H54 (cell line): ENCODE measurements at regions not wholly inside any gene's neighbourhood (a gene's known extent, or its start where the extent isn't known, plus 50 kb on each side); places are given as distances from the start of the nearest gene placed in this dataset.
"Not testable (repeated sequence)": the region's sequence is repeated elsewhere in the genome, so short reads cannot be mapped to it uniquely, and the experiment has no call there.

ENCODE experiments used
- DNase-seq: peaks from one replicate; pipeline ENCODE4 v3.0.0; 2011; ENCODE audit warnings: low spot score, mixed read lengths; ENCODE audit not compliant: insufficient read length
- FAIRE-seq: peaks from 3 replicates; lab custom pipeline; 2011; peaks lifted over from hg19 to GRCh38; lab: Jason Lieb, UNC
- POLR2A ChIP-seq: IDR thresholded peaks from 2 replicates; pipeline ENCODE4 v1.6.1; 2011; ENCODE audit warnings: low read depth, mild to moderate bottlenecking, low read length

DNA sequence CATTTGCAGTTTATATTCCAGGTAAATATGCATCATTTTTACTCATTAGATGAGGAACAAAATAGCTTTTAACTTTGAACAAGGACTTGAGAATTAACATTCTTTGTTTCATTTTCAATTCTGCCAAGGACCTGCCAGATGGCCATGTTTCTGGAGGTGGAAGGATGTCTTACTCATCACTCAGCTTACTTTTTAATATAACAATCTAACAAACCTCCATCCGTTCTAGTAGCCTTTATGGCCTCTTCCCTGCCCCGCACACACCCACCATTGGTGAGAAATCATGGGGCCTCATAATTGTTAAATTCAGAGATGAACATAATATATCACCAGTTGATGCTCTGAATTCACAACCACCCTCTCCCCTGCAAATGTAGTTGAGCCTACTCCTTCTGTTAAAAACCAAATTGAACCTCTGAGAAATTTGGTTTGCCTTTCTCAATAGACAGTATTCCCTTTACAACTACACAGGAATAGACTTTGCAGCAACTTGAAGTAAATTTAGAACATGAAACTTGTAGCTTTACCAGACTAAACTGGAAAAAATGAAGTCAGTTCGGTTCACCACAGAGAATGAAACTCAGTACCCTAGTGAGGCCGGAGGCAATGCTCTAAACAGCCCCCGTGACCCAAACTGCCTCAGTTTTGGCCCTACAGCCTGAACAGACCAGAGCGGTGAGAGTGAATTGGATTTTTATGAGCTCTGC lies 50.1 kb upstream of the ACSL4 start:
- no peak for TF ChIP-seq POLR2A
- no peak for FAIRE-seq
- no peak for DNase-seq

DNA sequence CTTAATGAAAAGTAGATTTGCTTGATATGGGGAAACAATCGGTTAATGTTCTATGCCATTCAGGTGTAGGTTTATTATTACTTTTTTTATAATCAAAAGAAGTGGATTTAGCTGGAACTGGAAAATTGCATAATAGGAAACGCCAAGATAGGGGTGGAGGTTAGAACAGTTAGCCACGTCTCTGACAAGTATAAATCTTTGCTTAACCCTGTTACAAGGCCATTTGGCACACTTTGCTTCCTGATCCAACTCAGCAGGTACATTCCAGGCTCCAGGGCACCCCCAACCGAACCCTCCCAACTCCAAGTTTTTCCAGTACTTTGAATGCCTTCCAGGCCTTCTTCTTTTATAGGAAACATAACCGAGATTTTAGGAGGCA lies 50.6 kb upstream of the ACSL4 start:
- no peak for TF ChIP-seq POLR2A
- DNase-seq (no peak), FAIRE-seq (no peak)

DNA sequence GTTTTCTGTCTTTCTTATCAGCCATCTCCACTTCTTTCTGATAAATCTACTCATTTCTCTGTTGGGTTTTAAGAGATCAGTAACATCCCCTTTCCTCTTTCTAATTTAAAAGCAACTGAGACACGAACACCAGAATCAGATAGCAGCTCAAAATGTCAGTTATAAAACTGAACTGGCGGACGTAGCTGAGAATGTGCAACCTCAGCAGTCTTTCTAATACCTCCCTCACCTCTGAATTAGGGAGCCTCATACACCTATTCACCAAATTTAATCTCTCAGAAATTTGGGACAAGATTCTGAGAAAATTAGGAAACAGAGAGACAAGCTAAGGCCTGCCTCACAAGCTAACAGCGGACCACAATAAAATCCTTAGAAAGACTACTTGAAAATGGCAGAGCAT lies 52.0 kb upstream of the ACSL4 start:
- DNase-seq = no peak
- TF ChIP-seq POLR2A = no peak
- FAIRE-seq = no peak

DNA sequence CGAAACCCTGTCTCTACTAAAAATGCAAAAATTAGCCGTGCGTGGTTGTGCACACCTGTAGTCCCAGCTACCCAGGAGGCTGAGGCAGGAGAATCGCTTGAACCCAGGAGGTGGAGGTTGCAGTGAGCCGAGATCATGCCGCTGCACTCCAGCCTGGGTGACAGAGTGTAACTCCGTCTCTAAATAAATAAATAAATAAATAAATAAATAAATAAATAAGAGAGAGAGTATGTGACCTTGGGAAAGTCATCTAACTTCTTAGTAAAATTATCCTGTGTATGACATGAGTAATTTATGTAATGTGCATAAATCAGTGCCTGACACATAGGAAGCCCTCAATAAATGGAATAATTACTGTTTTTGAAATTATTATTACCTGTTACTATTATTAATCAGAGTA lies 57.5 kb upstream of the ACSL4 start:
- FAIRE-seq, DNase-seq: not testable (repeated sequence)

DNA sequence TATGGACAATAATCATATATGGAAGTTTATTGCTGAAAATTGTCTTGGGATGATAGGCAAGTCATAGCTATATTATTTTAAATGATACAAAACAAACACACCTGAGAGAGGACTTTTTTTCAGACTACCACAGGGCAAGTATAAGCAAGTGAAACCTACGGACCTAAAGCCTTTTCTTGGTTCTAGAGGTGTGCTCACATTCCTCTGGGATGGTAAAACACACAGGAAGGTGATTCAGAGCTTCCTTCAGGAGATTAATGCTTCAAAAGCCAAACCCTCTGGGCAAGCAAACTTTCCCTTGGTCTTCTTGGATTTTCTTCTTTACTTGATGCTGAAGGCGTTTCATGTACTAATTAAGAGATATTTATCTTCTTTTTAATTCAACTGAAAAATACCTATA lies 60.1 kb upstream of the ACSL4 start:
- DNase-seq (no peak), FAIRE-seq (peak; percentile 11)
- no peak for TF ChIP-seq POLR2A

DNA sequence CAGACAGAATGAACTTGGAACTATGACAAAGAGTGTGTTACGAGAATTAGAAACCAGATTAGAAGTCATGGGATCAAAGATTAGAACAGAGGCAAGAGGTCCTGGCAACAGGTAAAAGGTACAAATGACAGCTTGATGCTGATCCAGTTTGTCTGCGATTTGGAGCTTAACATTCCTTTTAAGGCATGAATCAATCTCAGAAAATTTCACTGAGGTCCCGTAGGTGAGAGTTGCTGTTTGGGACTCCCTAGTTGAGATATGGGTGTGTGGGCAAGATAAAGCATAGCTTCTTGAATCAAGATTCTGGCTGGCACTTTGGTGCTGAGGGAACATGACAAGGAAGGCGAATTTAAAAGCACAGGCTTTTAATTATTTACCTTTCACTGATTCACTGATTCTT lies 62.6 kb upstream of the ACSL4 start:
- no peak for TF ChIP-seq POLR2A
- FAIRE-seq = no peak
- no peak for DNase-seq

DNA sequence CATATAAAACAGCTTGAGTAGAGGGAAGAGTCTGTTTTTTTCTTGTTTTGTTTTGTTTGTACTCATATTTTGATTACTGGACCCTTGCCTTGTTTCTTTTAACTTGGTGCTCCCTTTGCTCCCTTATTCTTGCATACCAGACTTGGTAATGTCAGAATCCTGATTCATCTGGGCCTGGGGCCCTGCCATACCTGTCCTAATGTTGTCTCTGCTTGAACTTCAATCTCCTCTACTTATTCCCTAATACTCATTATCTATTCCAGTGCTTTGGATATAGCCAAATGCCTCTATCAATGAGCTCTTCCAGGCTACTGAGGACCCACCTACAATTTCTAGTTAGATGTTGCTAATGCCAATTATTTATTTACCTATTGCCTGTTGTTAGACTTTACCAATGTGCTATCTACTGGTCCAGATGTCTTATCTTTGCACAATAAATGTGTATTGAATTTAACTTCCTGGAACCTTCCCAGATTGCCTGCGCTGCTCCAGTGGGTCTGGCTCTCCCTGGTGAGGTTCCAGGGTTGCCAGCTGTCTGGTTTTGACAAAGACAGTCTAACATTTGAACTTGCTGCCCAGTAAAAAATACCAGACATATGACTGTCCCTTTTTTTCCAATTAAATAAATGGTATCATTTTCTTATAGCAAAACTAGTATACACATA lies 64.4 kb upstream of the ACSL4 start:
- no peak for FAIRE-seq
- TF ChIP-seq POLR2A = no peak
- no peak for DNase-seq

DNA sequence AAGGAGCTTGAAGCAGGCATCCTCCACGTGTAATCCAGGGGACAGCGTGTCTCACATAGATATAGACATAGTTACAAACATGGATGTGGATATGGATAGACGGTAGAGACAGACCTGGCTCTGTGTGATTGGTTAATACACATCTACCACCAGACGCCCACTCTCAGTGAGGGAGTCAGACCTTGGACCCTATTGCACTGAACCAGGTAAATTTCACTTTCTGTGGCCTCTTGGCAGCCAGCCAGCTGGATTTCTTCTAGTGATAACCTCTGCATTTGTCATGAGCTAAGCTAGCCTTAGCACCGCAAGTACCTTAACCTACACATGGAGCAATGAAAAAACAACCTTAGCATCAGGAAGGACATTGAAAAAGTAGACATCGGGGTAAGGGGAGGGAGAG lies 79.2 kb upstream of the ACSL4 start:
- TF ChIP-seq POLR2A = no peak
- DNase-seq = no peak
- no peak for FAIRE-seq

DNA sequence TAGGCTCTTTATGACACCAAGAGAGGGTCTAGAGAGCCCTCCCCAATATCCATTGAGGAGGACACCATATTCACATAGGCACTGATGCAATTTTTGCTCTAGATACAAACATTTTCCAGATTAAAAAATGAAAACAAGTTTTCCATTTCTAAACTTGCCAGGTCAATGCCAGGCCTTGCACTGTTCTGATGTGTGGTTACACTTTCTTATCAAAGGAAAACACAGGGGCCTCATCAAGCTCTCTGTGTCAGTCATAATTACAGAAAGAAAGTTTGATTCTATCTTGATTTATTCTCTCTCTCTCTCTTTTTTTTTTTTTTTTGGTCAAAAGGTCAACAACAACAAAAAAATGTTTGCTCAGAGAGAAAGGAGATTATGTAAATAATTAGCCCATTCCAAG lies 80.2 kb upstream of the ACSL4 start:
- DNase-seq (no peak), FAIRE-seq (no peak)
- no peak for TF ChIP-seq POLR2A

DNA sequence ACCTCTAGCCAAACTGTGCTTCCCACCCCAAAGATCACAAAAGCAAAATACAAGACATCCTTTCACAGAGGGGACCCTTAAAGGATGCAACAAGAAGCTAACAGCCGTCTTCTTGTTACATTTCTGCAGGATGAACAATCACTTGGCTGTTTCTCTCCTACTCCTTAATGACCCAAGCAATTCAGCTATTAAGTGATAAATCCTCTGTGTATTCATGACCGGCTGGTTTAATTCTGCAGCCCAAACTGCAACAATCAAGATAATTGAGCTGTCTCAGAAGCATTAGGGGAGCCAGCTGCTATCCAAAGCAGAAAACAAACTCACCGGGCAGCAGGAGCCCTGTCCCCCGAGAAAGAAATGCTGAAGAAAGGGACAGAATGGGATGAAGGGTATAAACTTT lies 85.9 kb upstream of the ACSL4 start:
- FAIRE-seq (no peak), DNase-seq (no peak)
- no peak for TF ChIP-seq POLR2A

DNA sequence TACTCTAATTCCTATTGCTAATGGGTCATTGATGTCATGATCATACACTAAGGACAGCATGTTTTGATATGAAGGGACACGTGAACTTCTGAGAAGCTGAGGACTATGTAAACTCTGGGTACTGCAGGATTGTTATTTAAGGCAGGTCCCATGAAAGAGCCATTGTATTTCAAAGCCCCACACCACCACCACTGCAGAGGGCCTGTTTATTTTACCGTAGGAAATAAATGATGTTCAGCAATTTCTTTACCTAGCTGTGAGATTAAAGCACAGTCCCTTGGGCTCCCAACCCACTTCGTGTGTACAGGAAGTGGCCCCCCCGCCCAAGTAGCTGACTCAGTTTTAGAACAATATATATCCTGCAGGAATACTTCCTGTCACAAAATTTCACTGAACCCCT lies 89.8 kb upstream of the ACSL4 start:
- DNase-seq = no peak
- FAIRE-seq = no peak
- no peak for TF ChIP-seq POLR2A

DNA sequence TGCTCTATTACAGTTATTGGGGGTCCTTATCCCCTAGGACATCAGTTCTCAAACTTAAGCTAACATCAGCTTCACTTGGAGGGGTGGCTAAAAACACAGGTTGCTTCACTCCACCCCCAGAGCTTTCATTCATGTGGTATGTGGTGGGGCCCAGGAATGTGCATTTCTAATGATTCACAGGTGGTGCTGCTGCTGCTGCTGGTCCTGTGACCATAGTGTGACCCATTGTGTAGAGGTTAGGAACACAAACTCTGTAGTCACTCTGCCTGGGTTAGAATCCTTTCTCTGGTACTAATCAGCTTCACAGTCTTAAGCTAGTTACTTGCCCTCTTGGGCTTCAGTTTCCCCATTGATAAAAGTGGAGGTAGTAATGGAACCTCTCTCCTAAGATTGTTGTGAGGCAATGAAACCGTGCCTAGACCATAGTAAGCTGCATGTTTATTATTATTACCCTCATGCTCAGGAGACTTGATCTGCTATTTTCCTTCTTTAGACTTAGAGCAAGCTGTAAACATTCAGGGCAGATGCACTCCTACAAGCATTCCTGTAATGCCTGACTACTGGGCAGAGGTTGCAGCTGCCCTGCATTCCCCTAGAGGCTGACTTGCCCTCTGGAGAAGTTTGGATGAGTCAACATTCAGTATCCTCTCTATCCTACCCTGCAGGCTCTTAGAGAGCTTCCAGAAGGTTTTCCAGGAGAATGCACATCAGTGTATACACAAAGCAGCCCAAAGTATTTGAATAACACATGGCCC lies 94.1 kb upstream of the ACSL4 start:
- no peak for TF ChIP-seq POLR2A
- FAIRE-seq = peak; percentile 68
- no peak for DNase-seq

DNA sequence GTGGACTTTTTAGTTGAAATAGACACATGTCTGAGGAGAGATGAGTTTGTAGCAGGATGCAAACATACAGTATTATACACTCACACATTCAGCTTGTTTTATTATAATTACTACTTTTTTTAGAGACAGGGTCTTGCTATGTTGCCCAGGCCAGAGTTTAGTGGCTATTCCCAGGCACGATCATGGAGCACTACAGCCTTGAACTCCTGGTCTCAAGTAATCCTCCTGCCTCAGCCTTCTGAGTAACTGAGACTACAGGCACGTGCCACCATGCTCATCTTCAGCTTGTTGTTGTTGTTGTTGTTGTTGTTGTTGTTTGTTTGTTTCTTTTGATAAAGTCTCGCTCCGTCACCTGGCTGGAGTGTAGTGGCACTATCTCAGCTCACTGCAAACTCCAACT lies 94.7 kb upstream of the ACSL4 start:
- no peak for TF ChIP-seq POLR2A
- FAIRE-seq (no peak), DNase-seq (no peak)

DNA sequence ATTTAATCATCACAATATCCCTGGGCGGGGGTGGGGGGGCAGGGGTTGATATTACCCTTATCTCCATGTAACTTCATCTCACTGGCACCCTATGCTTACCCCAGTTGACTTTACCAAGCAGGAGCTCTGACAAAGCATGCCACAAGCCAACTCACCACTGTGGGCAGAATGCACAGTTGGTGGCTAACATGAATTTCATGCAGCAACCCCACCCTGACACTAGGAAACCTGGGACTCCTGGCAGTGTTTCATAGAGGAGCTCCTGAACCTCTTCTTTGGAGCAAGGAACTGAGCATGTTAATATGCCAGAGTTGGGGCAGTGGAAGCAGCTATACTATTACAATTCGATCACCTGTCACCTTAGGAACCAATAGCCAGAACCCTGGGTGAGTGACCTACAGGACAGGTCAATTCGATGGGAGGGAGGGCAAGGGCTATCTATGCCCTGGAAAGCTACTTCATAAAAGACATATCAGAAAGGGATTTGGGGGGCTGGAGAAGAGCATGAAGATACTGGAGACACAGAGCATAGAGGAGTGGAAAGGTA lies 97.2 kb upstream of the ACSL4 start:
- no peak for FAIRE-seq
- no peak for TF ChIP-seq POLR2A
- DNase-seq = no peak
